GM06990 (cell line): ENCODE measurements at regions not wholly inside any gene's neighbourhood (a gene's known extent, or its start where the extent isn't known, plus 50 kb on each side); places are given as distances from the start of the nearest gene placed in this dataset.

Experiments used
- DNase-seq: peaks from one replicate; pipeline ENCODE4 v3.0.0-alpha.2; 2011; ENCODE audit not compliant: insufficient read length; ENCODE audit errors: extremely low read depth
- H3K27me3 ChIP-seq: replicated peaks from 2 replicates; pipeline ENCODE4 v1.6.0; 2011; ENCODE audit warnings: low read length; ENCODE audit not compliant: control insufficient read depth, insufficient read depth
- H3K36me3 ChIP-seq: 2 replicates; pipeline ENCODE4 v1.5.1; 2011; ENCODE audit warnings: low read length; ENCODE audit not compliant: control insufficient read depth, insufficient read depth
- H3K4me3 ChIP-seq: replicated peaks from 2 replicates; pipeline ENCODE4 v1.5.1; 2011; ENCODE audit warnings: low read depth, mild to moderate bottlenecking, control low read depth, low read length
- CTCF ChIP-seq: IDR thresholded peaks from 2 replicates; pipeline ENCODE4 v1.5.1; 2011; ENCODE audit warnings: low read length, control low read depth, mild to moderate bottlenecking, inconsistent platforms; ENCODE audit not compliant: insufficient read depth, poor library complexity, severe bottlenecking

GRCh38 chr6:166839569-166839968 is 116.8 kb downstream of the RNASET2 start:
- no peaks in the 10 kb centered on the region for H3K27me3 ChIP-seq
- TF ChIP-seq CTCF: no peak
- H3K4me3 ChIP-seq: no peak overlapping the region
- no peaks in the 10 kb centered on the region for H3K36me3 ChIP-seq
- DNase-seq: no peak

- Histone ChIP-seq H3K4me3 (no peak overlapping the region), H3K27me3 (no peaks in the 10 kb centered on the region), H3K36me3 (no peaks in the 10 kb centered on the region)
- TF ChIP-seq CTCF: no peak
- DNase-seq: no peak
These were observed 117.4 kb downstream of the RNASET2 start for GRCh38 chr6:166838987-166839386.

- H3K27me3 ChIP-seq: no peaks in the 10 kb centered on the region
- no peak overlapping the region for H3K4me3 ChIP-seq
- no peaks in the 10 kb centered on the region for H3K36me3 ChIP-seq
- no peak for TF ChIP-seq CTCF
- no peak for DNase-seq
These were observed 119.3 kb downstream of the RNASET2 start for GRCh38 chr6:166836785-166837718.

- no peak for DNase-seq
- no peaks in the 10 kb centered on the region for H3K27me3 ChIP-seq
- TF ChIP-seq CTCF: no peak
- H3K36me3 ChIP-seq: no peaks in the 10 kb centered on the region
- no peak overlapping the region for H3K4me3 ChIP-seq
These were observed 122.3 kb downstream of the RNASET2 start for GRCh38 chr6:166834049-166834448.

- no peak for DNase-seq
- Histone ChIP-seq H3K36me3 (no peaks in the 10 kb centered on the region), H3K27me3 (no peaks in the 10 kb centered on the region), H3K4me3 (no peak overlapping the region)
- no peak for TF ChIP-seq CTCF
These were observed 125.4 kb downstream of the RNASET2 start for GRCh38 chr6:166830891-166831363.
